ENCODE measurements at regions not wholly inside any gene's neighbourhood (a gene's known extent, or its start where the extent isn't known, plus 50 kb on each side); places are given as distances from the start of the nearest gene placed in this dataset.
"Not testable (repeated sequence)": the region's sequence is repeated elsewhere in the genome, so short reads cannot be mapped to it uniquely, and the experiment has no call there.

DNA sequence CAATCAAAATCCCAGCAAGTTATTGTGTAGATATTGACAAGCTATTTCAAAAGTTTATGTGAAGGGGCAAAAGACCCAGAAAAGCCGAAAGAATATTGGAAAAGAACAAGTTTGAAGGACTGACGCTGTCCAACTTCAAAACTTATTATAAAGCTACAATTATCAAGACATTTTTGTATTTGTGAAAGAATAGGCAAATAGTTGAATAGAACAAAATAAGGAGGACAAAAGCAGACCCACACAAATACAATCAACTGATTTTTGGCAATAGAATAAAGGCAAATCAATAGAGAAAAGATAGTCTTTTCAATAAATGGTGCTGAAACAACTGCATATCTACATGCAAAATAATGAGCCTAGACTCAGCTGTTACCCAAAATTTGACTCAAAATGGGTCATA, 807.7 kb upstream of the CDH6 start:
- no peaks in the 10 kb centered on the region for H3K9me3 ChIP-seq (ENCODE audit: low read depth)
- no peak for DNase-seq (ENCODE audit: low read depth in 1 of 2, low spot score in 1 of 2)
- H3K36me3 ChIP-seq, result no peaks in the 10 kb centered on the region
- H3K4me3 ChIP-seq, result no peak overlapping the region
- TF ChIP-seq, protein P1, sequence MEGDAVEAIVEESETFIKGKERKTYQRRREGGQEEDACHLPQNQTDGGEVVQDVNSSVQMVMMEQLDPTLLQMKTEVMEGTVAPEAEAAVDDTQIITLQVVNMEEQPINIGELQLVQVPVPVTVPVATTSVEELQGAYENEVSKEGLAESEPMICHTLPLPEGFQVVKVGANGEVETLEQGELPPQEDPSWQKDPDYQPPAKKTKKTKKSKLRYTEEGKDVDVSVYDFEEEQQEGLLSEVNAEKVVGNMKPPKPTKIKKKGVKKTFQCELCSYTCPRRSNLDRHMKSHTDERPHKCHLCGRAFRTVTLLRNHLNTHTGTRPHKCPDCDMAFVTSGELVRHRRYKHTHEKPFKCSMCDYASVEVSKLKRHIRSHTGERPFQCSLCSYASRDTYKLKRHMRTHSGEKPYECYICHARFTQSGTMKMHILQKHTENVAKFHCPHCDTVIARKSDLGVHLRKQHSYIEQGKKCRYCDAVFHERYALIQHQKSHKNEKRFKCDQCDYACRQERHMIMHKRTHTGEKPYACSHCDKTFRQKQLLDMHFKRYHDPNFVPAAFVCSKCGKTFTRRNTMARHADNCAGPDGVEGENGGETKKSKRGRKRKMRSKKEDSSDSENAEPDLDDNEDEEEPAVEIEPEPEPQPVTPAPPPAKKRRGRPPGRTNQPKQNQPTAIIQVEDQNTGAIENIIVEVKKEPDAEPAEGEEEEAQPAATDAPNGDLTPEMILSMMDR (IDR thresholded peaks at IDR 0.05; ENCODE audit: low read depth, low read length), result no peak
- no peak overlapping the region for H3K27ac ChIP-seq
- H3K4me1 ChIP-seq (ENCODE audit: low read depth), result no peaks in the 10 kb centered on the region
- no peaks in the 10 kb centered on the region for H3K27me3 ChIP-seq

DNA sequence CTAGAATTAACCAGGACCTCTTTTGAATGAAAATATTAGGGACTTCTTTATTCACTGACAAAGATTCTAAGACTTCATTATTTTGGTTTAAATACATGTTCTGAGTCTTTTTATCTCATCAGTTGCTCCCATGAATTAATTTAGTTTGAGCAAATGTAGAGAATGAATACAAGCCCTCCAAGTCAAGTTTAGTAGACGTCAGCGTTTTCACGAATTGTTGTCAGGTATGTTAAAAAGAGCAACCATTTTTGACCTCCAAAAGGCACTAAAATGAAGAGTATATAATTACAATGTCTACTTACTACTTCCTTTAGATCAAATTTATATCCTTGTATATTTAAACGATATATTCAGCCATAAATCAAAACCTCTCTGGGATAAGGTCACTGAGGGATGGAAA, 809.3 kb upstream of the CDH6 start:
- no peaks in the 10 kb centered on the region for H3K9me3 ChIP-seq (ENCODE audit: low read depth)
- no peak overlapping the region for H3K4me3 ChIP-seq
- no peaks in the 10 kb centered on the region for H3K36me3 ChIP-seq
- no peaks in the 10 kb centered on the region for H3K4me1 ChIP-seq (ENCODE audit: low read depth)
- TF ChIP-seq, protein P1 (IDR thresholded peaks at IDR 0.05; ENCODE audit: low read depth, low read length), result no peak
- no peak for DNase-seq (ENCODE audit: low read depth in 1 of 2, low spot score in 1 of 2)
- no peak overlapping the region for H3K27ac ChIP-seq
- no peaks in the 10 kb centered on the region for H3K27me3 ChIP-seq

DNA sequence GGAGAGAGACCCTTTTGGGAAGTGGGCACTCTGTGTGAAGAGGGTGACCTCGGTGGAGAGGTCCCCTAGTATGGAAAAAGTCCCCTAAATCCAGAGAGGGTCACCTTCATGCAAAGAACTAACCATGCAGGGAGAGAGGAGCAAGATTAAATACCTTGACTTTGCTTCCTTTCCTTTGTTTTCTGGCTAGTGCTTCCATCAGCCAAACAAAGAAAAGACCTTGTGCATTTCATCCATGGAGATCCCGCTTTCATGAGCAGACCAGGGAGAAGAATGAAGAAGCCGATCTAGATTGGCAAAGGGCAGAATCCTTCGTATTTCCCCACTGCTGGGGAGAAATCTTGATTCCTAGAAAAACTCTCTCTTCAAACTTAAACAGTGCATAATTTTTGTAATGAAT, 813.3 kb upstream of the CDH6 start:
- H3K9me3 ChIP-seq (ENCODE audit: low read depth), result no peaks in the 10 kb centered on the region
- H3K4me3 ChIP-seq, result no peak overlapping the region
- no peaks in the 10 kb centered on the region for H3K36me3 ChIP-seq
- no peak overlapping the region for H3K27ac ChIP-seq
- TF ChIP-seq, protein P1 (IDR thresholded peaks at IDR 0.05; ENCODE audit: low read depth, low read length), result no peak
- DNase-seq (ENCODE audit: low read depth in 1 of 2, low spot score in 1 of 2), result no peak
- H3K27me3 ChIP-seq, result no peaks in the 10 kb centered on the region
- H3K4me1 ChIP-seq (ENCODE audit: low read depth), result no peaks in the 10 kb centered on the region

DNA sequence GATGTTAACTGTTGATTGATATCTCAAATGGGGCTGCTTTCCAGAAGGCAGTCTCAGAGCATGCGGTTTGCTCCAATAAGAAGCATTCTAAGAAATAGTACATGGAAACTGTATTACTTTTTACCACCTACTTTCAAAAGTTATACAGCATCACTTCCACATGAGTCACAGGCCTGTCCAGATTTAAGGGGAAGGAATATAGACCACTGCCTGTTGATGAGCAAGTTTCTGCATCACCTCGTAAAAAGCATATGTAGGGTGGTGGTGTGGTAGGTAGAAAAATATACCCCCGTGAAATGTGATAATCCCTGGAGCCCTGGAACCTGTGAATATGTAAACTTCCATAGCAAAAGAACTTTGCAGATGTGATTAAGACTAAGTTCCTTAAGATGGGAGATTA, 816.6 kb upstream of the CDH6 start:
- no peak for DNase-seq (ENCODE audit: low read depth in 1 of 2, low spot score in 1 of 2)
- no peaks in the 10 kb centered on the region for H3K27me3 ChIP-seq
- no peaks in the 10 kb centered on the region for H3K36me3 ChIP-seq
- no peak overlapping the region for H3K27ac ChIP-seq
- H3K9me3 ChIP-seq (ENCODE audit: low read depth), result no peaks in the 10 kb centered on the region
- H3K4me1 ChIP-seq (ENCODE audit: low read depth), result no peaks in the 10 kb centered on the region
- no peak overlapping the region for H3K4me3 ChIP-seq
- TF ChIP-seq, protein P1 (IDR thresholded peaks at IDR 0.05; ENCODE audit: low read depth, low read length), result no peak

DNA sequence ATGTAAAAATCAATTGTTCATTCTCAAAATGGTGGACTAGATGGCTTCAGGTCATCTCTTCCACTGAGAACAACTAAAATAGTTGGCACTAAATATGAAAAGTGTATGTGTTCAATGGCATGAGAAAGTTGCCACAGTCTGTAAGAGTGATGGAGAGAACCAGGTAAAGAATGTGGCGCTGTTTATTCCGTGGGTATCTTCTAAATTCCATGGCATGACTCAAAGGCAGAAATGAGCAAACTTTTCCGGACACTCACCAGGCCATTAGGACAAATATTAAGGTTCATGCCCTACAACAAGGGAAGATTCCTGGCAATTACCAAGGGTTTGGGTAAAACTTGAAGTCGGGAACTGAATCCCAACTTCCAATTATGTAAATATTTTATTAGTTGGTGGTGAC, 825.4 kb upstream of the CDH6 start:
- Histone ChIP-seq H3K9me3 (ENCODE audit: low read depth) (no peaks in the 10 kb centered on the region), H3K4me3 (no peak overlapping the region), H3K27ac (no peak overlapping the region), H3K27me3 (no peaks in the 10 kb centered on the region), H3K4me1 (ENCODE audit: low read depth) (no peaks in the 10 kb centered on the region), H3K36me3 (no peaks in the 10 kb centered on the region)
- DNase-seq (ENCODE audit: low read depth in 1 of 2, low spot score in 1 of 2), result no peak
- TF ChIP-seq, protein P1 (IDR thresholded peaks at IDR 0.05; ENCODE audit: low read depth, low read length), result no peak

DNA sequence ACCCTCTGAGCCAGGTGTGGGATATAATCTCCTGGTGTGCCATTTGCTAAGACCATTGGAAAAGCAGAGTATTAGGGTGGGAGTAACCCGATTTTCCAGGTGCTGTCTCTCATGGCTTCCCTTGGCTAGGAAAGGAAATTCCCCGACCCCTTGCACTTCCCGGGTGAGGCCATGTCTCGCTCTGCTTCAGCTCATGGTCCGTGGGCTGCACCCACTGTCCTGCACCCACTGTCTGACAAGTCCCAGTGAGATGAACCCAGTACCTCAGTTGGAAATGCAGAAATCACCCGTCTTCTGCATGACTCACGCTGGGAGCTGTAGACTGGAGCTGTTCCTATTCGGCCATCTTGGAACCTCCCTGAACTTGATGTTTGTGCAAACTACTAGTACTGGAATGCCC, 828.5 kb upstream of the CDH6 start:
- not testable (repeated sequence) for H3K27me3 ChIP-seq; H3K27ac ChIP-seq; H3K4me3 ChIP-seq; H3K9me3 ChIP-seq (ENCODE audit: low read depth); H3K36me3 ChIP-seq; H3K4me1 ChIP-seq (ENCODE audit: low read depth); DNase-seq (ENCODE audit: low read depth in 1 of 2, low spot score in 1 of 2)

Data from cardiac muscle cell (in vitro differentiated cells and primary cell).